SU-DHL-6 (cell line): ENCODE measurements at regions not wholly inside any gene's neighbourhood (a gene's known extent, or its start where the extent isn't known, plus 50 kb on each side); places are given as distances from the start of the nearest gene placed in this dataset.
"Not testable (repeated sequence)": the region's sequence is repeated elsewhere in the genome, so short reads cannot be mapped to it uniquely, and the experiment has no call there.

ENCODE experiments used
- H2AFZ ChIP-seq: fragments of 200-600 bp; sonication (generic); 2 replicates; pipeline ENCODE4 v1.6.1; 2014; ENCODE audit warnings: low read depth, mild to moderate bottlenecking, moderate library complexity, mixed read lengths, antibody characterized with exemption, low read length; ENCODE audit not compliant: severe bottlenecking
- H3F3A ChIP-seq: fragments of 200-600 bp; shearing (Covaris generic); 2 replicates; pipeline ENCODE4 v1.6.0; 2016; ENCODE audit warnings: antibody characterized with exemption, mild to moderate bottlenecking; ENCODE audit not compliant: insufficient read depth
- H3K27ac ChIP-seq: fragments of 200-600 bp; sonication (generic); 2 replicates; pipeline ENCODE4 v1.5.1; 2016; ENCODE audit warnings: low read depth, mild to moderate bottlenecking, low read length, moderate library complexity, mixed read lengths
- H3K27me3 ChIP-seq: fragments of 200-600 bp; sonication (generic), shearing (Covaris generic); 2 replicates; pipeline ENCODE4 v1.6.0; 2014; ENCODE audit warnings: mild to moderate bottlenecking, low read length
- H3K36me3 ChIP-seq: fragments of 200-600 bp; sonication (generic); 2 replicates; pipeline ENCODE4 v1.6.1; 2014; ENCODE audit warnings: mild to moderate bottlenecking, low read length, mixed read lengths
- H3K4me2 ChIP-seq: fragments of 300-600, 200-600 bp; shearing (Covaris generic), sonication (generic); 2 replicates; pipeline ENCODE4 v1.6.0; 2014; ENCODE audit warnings: low read length, low read depth, mild to moderate bottlenecking; ENCODE audit not compliant: poor library complexity, severe bottlenecking
- H3K4me3 ChIP-seq: fragments of 200-600 bp; sonication (generic); 2 replicates; pipeline ENCODE4 v1.5.1; 2014; ENCODE audit warnings: antibody characterized with exemption, low read length, mild to moderate bottlenecking, mixed read lengths; ENCODE audit not compliant: insufficient read depth, poor library complexity, severe bottlenecking
- H3K79me2 ChIP-seq: fragments of 200-600 bp; sonication (generic); 2 replicates; pipeline ENCODE4 v1.6.1; 2014; ENCODE audit warnings: mild to moderate bottlenecking, low read length, moderate library complexity; ENCODE audit not compliant: insufficient read depth
- H3K9ac ChIP-seq: fragments of 200-600 bp; sonication (generic); 2 replicates; pipeline ENCODE4 v1.7.0; 2014; ENCODE audit warnings: mild to moderate bottlenecking, low read length
- H3K9me2 ChIP-seq: fragments of 200-600 bp; sonication (generic); replicated peaks from 2 replicates; pipeline ENCODE4 v1.6.1; 2014; ENCODE audit warnings: low read length; ENCODE audit not compliant: insufficient read depth
- H3K9me3 ChIP-seq: fragments of 200-600 bp; sonication (generic); 2 replicates; pipeline ENCODE4 v1.6.1; 2014; ENCODE audit warnings: low read length, mixed read lengths; ENCODE audit not compliant: insufficient read depth
- H4K20me1 ChIP-seq: fragments of 200-600 bp; sonication (generic); 2 replicates; pipeline ENCODE4 v1.6.1; 2014; ENCODE audit warnings: low read depth, mild to moderate bottlenecking, antibody characterized with exemption, low read length, moderate library complexity, mixed read lengths
- CTCF ChIP-seq: fragments of 200-600 bp; sonication (generic); IDR thresholded peaks from one replicate; pipeline ENCODE4 v1.5.1; 2017; ENCODE audit warnings: antibody characterized with exemption, mild to moderate bottlenecking, low read length, moderate library complexity; ENCODE audit not compliant: insufficient read depth, poor library complexity, severe bottlenecking
- EZH2phosphoT487 ChIP-seq: fragments of 200-600 bp; sonication (generic), shearing (Covaris generic); conservative IDR thresholded peaks from 2 replicates; pipeline ENCODE4 v1.6.1; 2018; ENCODE audit warnings: mild to moderate bottlenecking, antibody characterized with exemption, low read length, moderate library complexity, mixed read lengths

GRCh38 chr7:47179812-47180515 is 401.9 kb downstream of the TNS3 start:
- peak overlapping the region; percentile 62 for H2AFZ ChIP-seq
- H3F3A ChIP-seq, result no peaks in the 10 kb centered on the region
- H3K79me2 ChIP-seq, result no peaks in the 10 kb centered on the region
- peak overlapping the region; percentile 36; the same call in 1 of the 2 replicates for H3K9ac ChIP-seq
- H3K27ac ChIP-seq, result peak overlapping the region; percentile 55
- no peaks in the 10 kb centered on the region for H3K36me3 ChIP-seq
- TF ChIP-seq EZH2phosphoT487, result no peak
- peak; percentile 99 for TF ChIP-seq CTCF
- H3K9me3 ChIP-seq, result peaks cover 19% of the 10 kb centered on the region; the same call in 1 of the 2 replicates
- no peaks in the 10 kb centered on the region for H3K9me2 ChIP-seq
- no peaks in the 10 kb centered on the region for H3K27me3 ChIP-seq
- H3K4me3 ChIP-seq, result no peak overlapping the region
- no peaks in the 10 kb centered on the region for H4K20me1 ChIP-seq
- peak overlapping the region; percentile 26 for H3K4me2 ChIP-seq

GRCh38 chr7:47172602-47173539 is 409.0 kb downstream of the TNS3 start:
- not testable (repeated sequence) for H3K4me2 ChIP-seq, H3K4me3 ChIP-seq, H3K27ac ChIP-seq, H4K20me1 ChIP-seq, H2AFZ ChIP-seq, H3K9me2 ChIP-seq, H3K9ac ChIP-seq, H3F3A ChIP-seq, H3K27me3 ChIP-seq, H3K79me2 ChIP-seq, H3K36me3 ChIP-seq
- peaks cover 15% of the 10 kb centered on the region; the same call in 1 of the 2 replicates for H3K9me3 ChIP-seq

- Histone ChIP-seq H3K9me3 (peaks cover 4% of the 10 kb centered on the region; the same call in 1 of the 2 replicates), H3F3A (no peaks in the 10 kb centered on the region), H3K4me3 (no peak overlapping the region), H3K27ac (peak overlapping the region; percentile 14; the same call in 1 of the 2 replicates), H2AFZ (no peak overlapping the region), H3K27me3 (no peaks in the 10 kb centered on the region), H3K9me2 (no peaks in the 10 kb centered on the region), H4K20me1 (no peaks in the 10 kb centered on the region), H3K36me3 (no peaks in the 10 kb centered on the region), H3K9ac (no peak overlapping the region), H3K79me2 (no peaks in the 10 kb centered on the region), H3K4me2 (no peak overlapping the region)
- TF ChIP-seq EZH2phosphoT487 (no peak), CTCF (peak; percentile 70)
Observed at GRCh38 chr7:47170516-47170915, 411.4 kb downstream of the TNS3 start.
